ENCODE measurements at regions not wholly inside any gene's neighbourhood (a gene's known extent, or its start where the extent isn't known, plus 50 kb on each side); places are given as distances from the start of the nearest gene placed in this dataset.

GRCh38 chr11:122294041-122294440 is 178.0 kb upstream of the BLID start:
- TF ChIP-seq CTCF (IDR thresholded peaks at IDR 0.05), result no peak
- TF ChIP-seq POLR2A (IDR thresholded peaks at IDR 0.05), result no peak
- DNase-seq (ENCODE audit: low spot score in 2 of 2), result no peak
- intact Hi-C loops (cut with DNase I; ENCODE audit: low total_unique reads), result no loop called here
- 60 to 67% methylated on average over 3 of the region's 3 CpGs for WGBS, 2 donors
- H3K4me3 ChIP-seq (ENCODE audit: low read depth, poor library complexity, severe bottlenecking), result no peak overlapping the region

- H3K4me3 ChIP-seq (ENCODE audit: low read depth, poor library complexity, severe bottlenecking), result no peak overlapping the region
- TF ChIP-seq CTCF (IDR thresholded peaks at IDR 0.05) (no peak), POLR2A (IDR thresholded peaks at IDR 0.05) (no peak)
- 70 to 76% methylated on average over 5 of the region's 5 CpGs for WGBS, 2 donors
- DNase-seq (ENCODE audit: low spot score in 2 of 2), result no peak
- intact Hi-C loops (cut with DNase I; ENCODE audit: low total_unique reads), result no loop called here
Measured at GRCh38 chr11:122293296-122294023, 177.4 kb upstream of the BLID start.

GRCh38 chr11:122287401-122287800 is 171.4 kb upstream of the BLID start:
- no peak for DNase-seq (ENCODE audit: low spot score in 2 of 2)
- WGBS, 2 donors, result 50 to 66% methylated on average over 11 of the region's 11 CpGs
- no peak overlapping the region for H3K4me3 ChIP-seq (ENCODE audit: low read depth, poor library complexity, severe bottlenecking)
- TF ChIP-seq POLR2A (IDR thresholded peaks at IDR 0.05), result no peak
- intact Hi-C loops (cut with DNase I; ENCODE audit: low total_unique reads), result no loop called here

DNA sequence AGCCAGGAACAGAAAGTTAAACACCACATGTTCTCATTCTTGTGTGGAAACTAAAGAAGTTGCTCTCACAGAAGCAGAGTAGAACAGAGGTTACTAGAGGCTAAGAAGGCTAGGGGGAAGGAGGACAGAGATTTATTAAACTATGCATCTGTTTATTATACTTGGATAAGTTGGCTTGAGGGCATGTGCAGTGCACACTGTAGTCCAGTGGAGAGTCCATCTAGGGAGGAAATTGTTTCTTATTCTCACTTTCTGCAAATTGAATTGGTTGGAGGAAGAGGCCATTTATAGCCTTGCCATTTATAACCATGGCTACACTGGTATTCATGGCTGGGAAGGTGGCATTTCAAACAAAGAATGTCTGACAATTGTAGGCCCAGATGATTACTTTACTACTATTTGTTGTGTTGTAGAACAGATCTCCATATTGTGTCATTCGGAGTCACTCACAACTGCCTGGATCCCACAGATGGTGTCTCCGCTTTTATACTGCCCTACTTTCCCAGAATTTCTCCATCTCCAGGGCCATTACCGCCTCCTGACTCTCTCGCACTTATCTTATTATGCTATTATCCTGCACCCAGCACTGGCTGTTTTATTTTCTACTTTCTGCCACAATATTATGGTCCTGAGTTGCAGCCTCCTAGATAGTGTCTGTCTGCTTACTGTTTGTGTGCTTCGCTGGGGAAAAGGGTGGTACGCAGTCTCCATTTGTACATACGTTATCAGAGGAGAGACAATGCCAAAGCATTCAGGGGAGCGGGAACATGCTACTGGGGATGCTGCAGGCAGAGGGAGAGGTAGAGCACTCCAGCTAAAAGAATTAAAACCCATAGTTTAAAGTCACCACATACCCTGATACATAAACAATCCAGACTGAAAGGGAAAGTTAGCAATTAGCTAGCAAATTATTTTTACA is 169.3 kb upstream of the BLID start:
- intact Hi-C loops (cut with DNase I; ENCODE audit: low total_unique reads), result no loop called here
- 91% methylated on average over 8 of the region's 8 CpGs for WGBS, 2 donors

GRCh38 chr11:122280870-122281269 is 164.9 kb upstream of the BLID start:
- DNase-seq (ENCODE audit: low spot score in 2 of 2), result no peak
- no peak overlapping the region for H3K4me3 ChIP-seq (ENCODE audit: low read depth, poor library complexity, severe bottlenecking)
- TF ChIP-seq CTCF (IDR thresholded peaks at IDR 0.05) (no peak), POLR2A (IDR thresholded peaks at IDR 0.05) (no peak)
- intact Hi-C loops (cut with DNase I; ENCODE audit: low total_unique reads), result no loop called here
- WGBS, 2 donors, result 78 to 87% methylated on average over 5 of the region's 5 CpGs

More for the DNA sequence above, 169.3 kb upstream of the BLID start:
- H3K4me3 ChIP-seq (ENCODE audit: low read depth, poor library complexity, severe bottlenecking), result no peak overlapping the region
- DNase-seq (ENCODE audit: low spot score in 2 of 2), result no peak
- TF ChIP-seq CTCF (IDR thresholded peaks at IDR 0.05) (no peak), POLR2A (IDR thresholded peaks at IDR 0.05) (no peak)

GRCh38 chr11:122279194-122279593 is 163.2 kb upstream of the BLID start:
- intact Hi-C loops (cut with DNase I; ENCODE audit: low total_unique reads), result no loop called here
- no peak for DNase-seq (ENCODE audit: low spot score in 2 of 2)
- H3K4me3 ChIP-seq (ENCODE audit: low read depth, poor library complexity, severe bottlenecking), result no peak overlapping the region
- no peak for TF ChIP-seq POLR2A (IDR thresholded peaks at IDR 0.05)
- no peak for TF ChIP-seq CTCF (IDR thresholded peaks at IDR 0.05)
